Epithelial cell of proximal tubule (primary cell): ENCODE measurements at regions not wholly inside any gene's neighbourhood (a gene's known extent, or its start where the extent isn't known, plus 50 kb on each side); places are given as distances from the start of the nearest gene placed in this dataset.
"Not testable (repeated sequence)": the region's sequence is repeated elsewhere in the genome, so short reads cannot be mapped to it uniquely, and the experiment has no call there.

ENCODE experiments used
- DNase-seq: peaks from one replicate; pipeline ENCODE4 v3.0.0-alpha.2; 2011; ENCODE audit warnings: low read depth
- H3K4me3 ChIP-seq: 2 replicates; pipeline ENCODE4 v1.5.1; 2011; ENCODE audit warnings: low read depth, mild to moderate bottlenecking, low read length
- TF ChIP-seq, protein P1 (sequence below): conservative IDR thresholded peaks from 2 replicates; pipeline ENCODE4 v1.5.1; 2012; ENCODE audit warnings: low read depth, mild to moderate bottlenecking, low read length

DNA sequence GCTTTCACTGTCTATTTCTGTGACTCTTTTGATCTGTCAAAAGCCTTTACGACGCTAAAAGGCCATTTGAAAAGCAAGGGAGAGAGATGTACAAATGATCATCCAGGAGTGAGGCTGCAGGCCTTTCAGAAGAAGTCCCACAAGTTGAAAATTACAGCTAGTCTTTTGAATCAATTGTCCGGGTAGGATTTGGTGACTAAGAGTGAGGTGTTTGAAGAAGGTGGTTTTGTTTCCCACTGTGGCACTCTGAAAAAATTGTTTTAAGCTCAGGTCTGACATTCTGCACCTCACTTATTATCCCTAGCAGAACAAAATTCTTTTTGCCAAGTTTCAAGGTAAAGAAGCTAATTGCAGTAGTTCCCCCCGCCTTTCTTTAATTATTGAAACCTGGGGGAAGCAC is 50.8 kb upstream of the TMEM108 start:
- TF ChIP-seq, protein P1, sequence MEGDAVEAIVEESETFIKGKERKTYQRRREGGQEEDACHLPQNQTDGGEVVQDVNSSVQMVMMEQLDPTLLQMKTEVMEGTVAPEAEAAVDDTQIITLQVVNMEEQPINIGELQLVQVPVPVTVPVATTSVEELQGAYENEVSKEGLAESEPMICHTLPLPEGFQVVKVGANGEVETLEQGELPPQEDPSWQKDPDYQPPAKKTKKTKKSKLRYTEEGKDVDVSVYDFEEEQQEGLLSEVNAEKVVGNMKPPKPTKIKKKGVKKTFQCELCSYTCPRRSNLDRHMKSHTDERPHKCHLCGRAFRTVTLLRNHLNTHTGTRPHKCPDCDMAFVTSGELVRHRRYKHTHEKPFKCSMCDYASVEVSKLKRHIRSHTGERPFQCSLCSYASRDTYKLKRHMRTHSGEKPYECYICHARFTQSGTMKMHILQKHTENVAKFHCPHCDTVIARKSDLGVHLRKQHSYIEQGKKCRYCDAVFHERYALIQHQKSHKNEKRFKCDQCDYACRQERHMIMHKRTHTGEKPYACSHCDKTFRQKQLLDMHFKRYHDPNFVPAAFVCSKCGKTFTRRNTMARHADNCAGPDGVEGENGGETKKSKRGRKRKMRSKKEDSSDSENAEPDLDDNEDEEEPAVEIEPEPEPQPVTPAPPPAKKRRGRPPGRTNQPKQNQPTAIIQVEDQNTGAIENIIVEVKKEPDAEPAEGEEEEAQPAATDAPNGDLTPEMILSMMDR, result no peak
- DNase-seq, result no peak
- no peak overlapping the region for H3K4me3 ChIP-seq

DNA sequence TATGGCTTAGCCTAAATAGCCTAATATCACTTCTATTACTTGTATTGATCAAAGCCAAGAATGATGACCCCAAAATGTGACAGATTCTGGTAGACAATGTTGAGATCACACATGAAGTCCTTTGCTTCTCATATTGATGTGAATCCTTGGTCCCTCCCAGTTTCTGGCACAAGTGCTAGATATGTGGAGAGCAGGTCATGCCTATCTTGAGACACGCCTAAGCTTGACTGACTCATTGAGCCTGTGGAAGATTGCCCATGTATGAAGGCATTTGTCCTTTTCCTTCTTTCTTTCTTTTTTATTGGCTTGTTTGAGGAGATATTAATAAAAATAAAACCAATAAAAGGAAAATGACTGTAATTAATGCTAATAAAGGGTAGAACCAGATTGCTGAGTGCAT is 54.0 kb upstream of the TMEM108 start:
- no peak for DNase-seq
- no peak overlapping the region for H3K4me3 ChIP-seq
- TF ChIP-seq, protein P1, result no peak

DNA sequence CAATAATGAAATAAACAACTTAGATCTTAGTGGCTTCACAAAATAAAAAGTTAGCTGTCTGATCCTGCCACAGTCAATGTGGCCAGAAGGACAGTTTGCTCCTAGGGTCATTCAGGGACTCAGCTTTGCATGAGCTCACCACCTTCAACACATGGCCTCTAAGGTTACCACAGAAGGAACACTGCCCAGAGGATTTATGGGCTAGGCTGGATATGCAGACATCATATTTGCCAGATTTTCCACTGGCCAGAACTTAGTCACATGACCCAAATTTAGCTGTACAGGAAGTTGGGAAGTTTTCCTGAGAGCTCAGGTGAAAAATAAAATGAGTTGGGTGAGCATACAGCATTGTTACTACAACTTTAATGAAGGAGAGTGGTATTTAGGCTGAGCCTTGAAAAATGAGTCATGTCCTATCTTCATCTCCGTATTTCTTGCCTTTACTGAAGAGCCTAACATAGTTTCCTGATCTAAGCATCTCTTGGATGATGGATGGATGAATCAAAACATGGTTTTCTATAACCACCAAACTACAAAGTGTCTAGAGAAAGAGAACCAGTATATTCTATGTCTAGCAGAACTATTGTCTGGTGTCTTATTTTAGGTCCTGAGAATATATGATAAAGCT is 54.9 kb upstream of the TMEM108 start:
- TF ChIP-seq, protein P1, result no peak
- H3K4me3 ChIP-seq, result no peak overlapping the region
- no peak for DNase-seq

DNA sequence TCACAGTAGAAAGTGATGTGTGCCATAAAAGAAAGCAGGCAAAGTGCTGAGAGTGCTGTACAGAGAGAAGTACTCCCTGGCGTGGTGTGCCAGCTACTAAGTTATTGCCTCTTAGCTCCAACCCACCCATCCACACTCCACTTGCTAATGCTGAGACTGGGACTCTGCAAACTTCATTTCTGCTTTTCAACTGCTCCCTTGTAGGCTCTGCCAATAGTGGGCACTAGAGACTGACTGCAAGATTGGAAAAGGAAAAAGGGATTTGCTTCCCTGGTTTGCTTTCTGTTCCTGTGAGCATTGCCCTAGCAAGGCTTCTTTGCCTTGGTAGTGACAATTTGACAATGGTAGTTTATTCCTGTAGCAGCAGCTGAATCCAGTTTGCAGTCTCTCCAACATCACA is 56.5 kb upstream of the TMEM108 start:
- H3K4me3 ChIP-seq, result no peak overlapping the region
- TF ChIP-seq, protein P1, result peak; percentile 16
- no peak for DNase-seq

DNA sequence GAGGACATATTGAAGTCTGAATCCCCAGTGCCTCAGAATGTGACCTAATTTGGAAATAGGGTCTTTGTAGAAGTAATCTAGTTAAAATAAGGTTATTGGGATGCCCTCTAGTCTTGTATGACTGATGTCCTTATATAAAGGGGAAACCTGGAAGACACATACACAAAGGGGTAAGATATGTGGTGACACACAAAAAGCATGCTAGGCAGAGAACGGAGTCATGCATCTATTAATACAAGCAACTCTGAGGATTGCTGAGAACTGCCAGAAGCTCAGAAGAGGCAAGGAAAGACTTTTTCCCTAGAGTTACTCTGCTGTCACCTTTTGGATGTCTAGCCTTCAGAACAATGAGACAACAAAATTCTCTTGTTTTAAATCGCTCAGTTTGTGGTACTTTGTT is 58.1 kb upstream of the TMEM108 start:
- DNase-seq, result no peak
- no peak overlapping the region for H3K4me3 ChIP-seq
- TF ChIP-seq, protein P1, result no peak

DNA sequence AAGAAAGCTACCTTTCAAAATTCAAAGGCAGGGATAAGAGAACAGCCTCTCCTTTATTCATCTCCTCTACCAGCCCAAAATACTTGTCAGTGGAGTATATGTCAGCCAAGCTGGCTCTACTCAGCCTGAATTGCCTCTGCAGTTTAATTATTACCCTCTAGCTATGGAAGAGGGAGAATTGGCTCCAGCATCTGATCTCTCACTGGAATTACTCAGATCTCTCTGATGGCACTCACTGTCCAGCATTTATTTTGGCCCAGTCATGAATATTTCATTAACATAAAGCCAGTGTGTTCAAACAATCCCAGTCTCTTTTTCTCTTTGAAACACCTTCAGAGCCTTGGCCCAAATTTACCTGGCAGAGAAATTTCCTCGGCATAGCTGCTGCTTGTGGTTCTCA is 58.6 kb upstream of the TMEM108 start:
- TF ChIP-seq, protein P1, result no peak
- DNase-seq, result no peak
- no peak overlapping the region for H3K4me3 ChIP-seq

DNA sequence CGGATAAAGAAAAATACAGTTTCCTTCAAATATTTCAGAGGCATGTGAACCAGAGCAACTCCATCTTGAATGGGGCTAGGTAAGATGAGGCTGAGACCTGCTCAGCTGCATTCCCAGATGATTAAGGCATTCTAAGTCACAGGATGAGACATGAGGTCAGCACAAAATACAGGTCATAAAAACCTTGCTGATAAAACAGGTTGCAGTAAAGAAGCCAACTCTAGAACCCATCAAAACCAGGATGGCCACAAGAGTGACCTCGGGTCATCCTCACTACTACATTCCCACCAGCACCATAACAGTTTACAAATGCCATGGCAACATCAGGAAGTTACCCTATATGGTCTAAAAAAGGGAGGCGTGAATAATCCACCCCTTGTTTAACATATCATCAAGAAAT is 59.2 kb upstream of the TMEM108 start:
- not testable (repeated sequence) for DNase-seq

DNA sequence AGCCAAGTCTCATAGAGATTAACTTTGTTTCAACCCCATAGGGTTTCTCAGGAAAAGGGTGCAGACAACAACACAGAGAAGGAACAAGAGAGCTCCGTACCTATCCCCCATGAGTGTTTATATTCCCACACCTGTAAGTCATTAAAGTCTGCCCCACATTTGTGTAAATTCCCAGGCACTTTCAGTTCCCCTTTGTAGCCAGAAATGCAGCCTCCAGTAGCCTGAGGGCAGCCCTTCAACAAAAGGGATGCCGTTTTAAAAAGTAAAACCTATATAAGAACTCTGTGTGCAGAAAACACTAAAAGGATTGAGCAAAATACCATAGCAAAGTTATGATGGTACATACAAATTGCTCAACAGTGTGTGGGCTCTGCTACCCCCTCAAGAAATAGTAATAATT is 59.7 kb upstream of the TMEM108 start:
- no peak for DNase-seq
- H3K4me3 ChIP-seq, result no peak overlapping the region
- TF ChIP-seq, protein P1, result no peak

More for the DNA sequence above, 59.2 kb upstream of the TMEM108 start:
- H3K4me3 ChIP-seq, result not testable (repeated sequence)
